Kasumi-1 (cell line): ENCODE measurements at regions not wholly inside any gene's neighbourhood (a gene's known extent, or its start where the extent isn't known, plus 50 kb on each side); places are given as distances from the start of the nearest gene placed in this dataset.
"Not testable (repeated sequence)": the region's sequence is repeated elsewhere in the genome, so short reads cannot be mapped to it uniquely, and the experiment has no call there.

ENCODE experiments used
- DNase-seq, 2 experiments: peaks; one replicate each; lab custom pipeline; 2025; lab: John Stamatoyannopoulos, UW

- no peak for DNase-seq
These were observed 57.0 kb downstream of the MSTN start for GRCh38 chr2:190005513-190005912.

GRCh38 chr2:189999661-190000060 is 62.9 kb downstream of the MSTN start:
- no peak for DNase-seq

- DNase-seq, result not testable (repeated sequence)
These were observed 63.9 kb downstream of the MSTN start for GRCh38 chr2:189998665-189999064.

- DNase-seq, result no peak
These were observed 65.5 kb downstream of the MSTN start for GRCh38 chr2:189997016-189997415.

- DNase-seq, result no peak
These were observed 66.8 kb downstream of the MSTN start for GRCh38 chr2:189995679-189996078.

GRCh38 chr2:189982780-189983394 is 79.6 kb downstream of the MSTN start:
- peak; percentile 71 to 80 for DNase-seq

GRCh38 chr2:189982087-189982486 is 80.4 kb downstream of the MSTN start:
- no peak for DNase-seq

GRCh38 chr2:189976488-189976887 is 86.0 kb downstream of the MSTN start:
- DNase-seq, result not testable (repeated sequence)

GRCh38 chr2:189960346-189960745 is 102.2 kb downstream of the MSTN start:
- DNase-seq, result no peak

GRCh38 chr2:189959450-189959849 is 103.1 kb downstream of the MSTN start:
- no peak for DNase-seq

GRCh38 chr2:189954989-189955388 is 107.5 kb downstream of the MSTN start:
- peak in 1 of 2 experiments; percentile 25 for DNase-seq

GRCh38 chr2:189952536-189953109 is 109.9 kb downstream of the MSTN start:
- DNase-seq, result peak in 1 of 2 experiments; percentile 34

GRCh38 chr2:189951791-189952535 is 110.6 kb downstream of the MSTN start:
- no peak for DNase-seq

- DNase-seq, result no peak
These were observed 119.5 kb downstream of the MSTN start for GRCh38 chr2:189943009-189943408.

- DNase-seq, result no peak
These were observed 121.6 kb downstream of the MSTN start for GRCh38 chr2:189940913-189941312.

- no peak for DNase-seq
These were observed 124.8 kb downstream of the MSTN start for GRCh38 chr2:189937691-189938090.

- no peak for DNase-seq
These were observed 128.6 kb downstream of the MSTN start for GRCh38 chr2:189933911-189934399.

GRCh38 chr2:189933041-189933440 is 129.5 kb downstream of the MSTN start:
- DNase-seq, result no peak

- DNase-seq, result no peak
These were observed 134.7 kb downstream of the MSTN start for GRCh38 chr2:189927823-189928222.
